PC-9 (cell line): ENCODE measurements at regions not wholly inside any gene's neighbourhood (a gene's known extent, or its start where the extent isn't known, plus 50 kb on each side); places are given as distances from the start of the nearest gene placed in this dataset.

ENCODE experiments used
- EZH2 ChIP-seq: fragments of 200-600 bp; sonication (generic); IDR thresholded peaks from 2 replicates; pipeline ENCODE4 v1.8.0; 2017; ENCODE audit warnings: antibody characterized with exemption, low read depth
- TF ChIP-seq, protein P1 (sequence below): fragments of 200-600 bp; sonication (generic); conservative IDR thresholded peaks from 2 replicates; pipeline ENCODE4 v1.6.1; 2017; ENCODE audit warnings: mixed run types, antibody characterized with exemption, mild to moderate bottlenecking, moderate library complexity

DNA sequence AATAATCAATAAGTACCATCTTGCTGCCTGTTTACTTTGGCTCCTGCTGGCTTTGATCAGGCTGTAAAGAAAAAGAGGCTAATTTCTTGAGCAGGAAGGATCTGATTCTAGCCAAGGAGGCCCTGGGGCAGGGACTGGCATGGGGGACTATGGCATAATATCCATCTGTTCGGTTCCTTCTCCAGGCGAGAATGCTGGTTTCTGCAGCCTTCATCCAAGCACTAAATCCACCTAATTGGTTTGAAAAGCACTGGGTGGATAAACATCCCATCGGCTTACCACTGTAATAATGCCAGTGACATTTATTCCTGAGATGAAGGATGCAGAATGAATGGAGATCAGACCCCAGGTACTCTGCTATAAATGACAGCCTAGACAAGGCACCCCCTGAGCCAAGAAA, 180.0 kb upstream of the ASIC2 start:
- TF ChIP-seq EZH2, result no peak
- TF ChIP-seq, protein P1, sequence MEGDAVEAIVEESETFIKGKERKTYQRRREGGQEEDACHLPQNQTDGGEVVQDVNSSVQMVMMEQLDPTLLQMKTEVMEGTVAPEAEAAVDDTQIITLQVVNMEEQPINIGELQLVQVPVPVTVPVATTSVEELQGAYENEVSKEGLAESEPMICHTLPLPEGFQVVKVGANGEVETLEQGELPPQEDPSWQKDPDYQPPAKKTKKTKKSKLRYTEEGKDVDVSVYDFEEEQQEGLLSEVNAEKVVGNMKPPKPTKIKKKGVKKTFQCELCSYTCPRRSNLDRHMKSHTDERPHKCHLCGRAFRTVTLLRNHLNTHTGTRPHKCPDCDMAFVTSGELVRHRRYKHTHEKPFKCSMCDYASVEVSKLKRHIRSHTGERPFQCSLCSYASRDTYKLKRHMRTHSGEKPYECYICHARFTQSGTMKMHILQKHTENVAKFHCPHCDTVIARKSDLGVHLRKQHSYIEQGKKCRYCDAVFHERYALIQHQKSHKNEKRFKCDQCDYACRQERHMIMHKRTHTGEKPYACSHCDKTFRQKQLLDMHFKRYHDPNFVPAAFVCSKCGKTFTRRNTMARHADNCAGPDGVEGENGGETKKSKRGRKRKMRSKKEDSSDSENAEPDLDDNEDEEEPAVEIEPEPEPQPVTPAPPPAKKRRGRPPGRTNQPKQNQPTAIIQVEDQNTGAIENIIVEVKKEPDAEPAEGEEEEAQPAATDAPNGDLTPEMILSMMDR, result no peak
